Stomach (tissue), 4 donors: ENCODE measurements at regions not wholly inside any gene's neighbourhood (a gene's known extent, or its start where the extent isn't known, plus 50 kb on each side); places are given as distances from the start of the nearest gene placed in this dataset.

Source experiments
- CTCF ChIP-seq, 7 experiments: fragments of 450-650 bp in 4 of 7; fragments of 200-600 bp in 3 of 7; sonication (generic) in 3 of 7; IDR thresholded peaks; one replicate each; pipeline ENCODE4 v1.5.1; 2016 to 2019; ENCODE audit warnings: antibody characterized with exemption in 7 of 7, control low read depth in 2 of 7, mild to moderate bottlenecking in 1 of 7
- POLR2A ChIP-seq, 4 donors: fragments of 450-650 bp; IDR thresholded peaks; one replicate each; pipeline ENCODE4 v1.6.1; 2016; ENCODE audit warnings: antibody characterized with exemption in 4 of 4, control low read depth in 2 of 4, mild to moderate bottlenecking in 1 of 4, moderate library complexity in 1 of 4
- POLR2AphosphoS5 ChIP-seq, 3 donors: sonication (generic); formaldehyde crosslinking; IDR thresholded peaks; one replicate each; pipeline ENCODE4 v1.6.1; 2016; ENCODE audit warnings: antibody characterized with exemption in 3 of 3

GRCh38 chr18:56044239-56044638 is 456.2 kb upstream of the TCF4 start:
- no peak for TF ChIP-seq CTCF (IDR thresholded peaks at IDR 0.05)
- TF ChIP-seq POLR2AphosphoS5 (IDR thresholded peaks at IDR 0.05) = no peak
- TF ChIP-seq POLR2A (IDR thresholded peaks at IDR 0.05) = no peak
